Right atrium auricular region (tissue), 2 donors: ENCODE measurements at regions not wholly inside any gene's neighbourhood (a gene's known extent, or its start where the extent isn't known, plus 50 kb on each side); places are given as distances from the start of the nearest gene placed in this dataset.

Experiments used
- DNase-seq: peaks from one replicate; pipeline ENCODE4 v3.0.0-alpha.2; 2019; ENCODE audit warnings: low spot score
- H3K27ac ChIP-seq, 2 donors: fragments of 200-600 bp; sonication (generic); 1 replicate in 1 of 2; 2 replicates in 1 of 2; pipeline ENCODE4 v1.5.1; 2016 to 2019
- H3K27me3 ChIP-seq, 2 donors: fragments of 200-600 bp; sonication (generic); one replicate each; pipeline versions ENCODE4 v1.5.1 to v1.6.0; 2017 to 2019
- H3K36me3 ChIP-seq: fragments of 200-600 bp; sonication (generic); one replicate; pipeline ENCODE4 v1.5.1; 2016
- H3K4me1 ChIP-seq, 2 donors: fragments of 200-600 bp; sonication (generic); one replicate each; pipeline versions ENCODE4 v1.5.1 to v1.6.0; 2017 to 2019
- H3K4me3 ChIP-seq, 2 donors: fragments of 200-600 bp; sonication (generic); 1 replicate in 1 of 2; 2 replicates in 1 of 2; pipeline ENCODE4 v1.5.1; 2017 to 2019; ENCODE audit warnings: mild to moderate bottlenecking in 1 of 2, moderate library complexity in 1 of 2
- H3K9me3 ChIP-seq, 2 donors: fragments of 200-600 bp; sonication (generic); one replicate each; pipeline ENCODE4 v1.5.1; 2019
- CTCF ChIP-seq, 2 donors: fragments of 200-600 bp; sonication (generic); IDR thresholded peaks; one replicate each; pipeline ENCODE4 v1.5.1; 2019; ENCODE audit warnings: antibody characterized with exemption in 2 of 2

DNA sequence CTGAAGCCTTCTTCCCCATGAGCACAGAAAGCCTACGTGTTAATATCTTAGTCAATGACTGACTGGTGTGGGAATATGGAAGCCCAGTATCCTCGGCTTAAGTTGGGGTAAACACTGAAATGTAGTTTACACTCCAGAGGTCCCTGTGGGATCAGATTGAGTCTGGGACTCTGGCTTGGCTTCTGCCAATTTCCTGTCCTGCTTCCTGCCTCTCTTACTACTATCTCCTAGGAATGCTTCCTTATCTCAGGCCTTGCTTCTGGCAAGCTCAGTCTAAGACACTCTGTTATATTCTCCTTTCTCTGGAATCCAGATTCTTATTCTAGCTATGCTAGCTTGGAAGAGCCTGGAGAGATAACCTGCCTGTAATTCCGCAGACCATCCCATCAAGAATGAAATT, 174.0 kb upstream of the LDB2 start:
- DNase-seq = no peak
- H3K4me3 ChIP-seq = no peak overlapping the region

GRCh38 chr4:17068891-17069290, 170.4 kb upstream of the LDB2 start:
- no peak for DNase-seq
- Histone ChIP-seq H3K4me1 (peaks cover 0 to 7% of the 10 kb centered on the region in 2 donors), H3K4me3 (no peak overlapping the region), H3K9me3 (no peaks in the 10 kb centered on the region), H3K27me3 (no peaks in the 10 kb centered on the region), H3K36me3 (no peaks in the 10 kb centered on the region), H3K27ac (no peak overlapping the region)
- no peak for TF ChIP-seq CTCF (IDR thresholded peaks at IDR 0.05)

More for the DNA sequence above, 174.0 kb upstream of the LDB2 start:
- Histone ChIP-seq H3K36me3 (no peaks in the 10 kb centered on the region), H3K9me3 (no peaks in the 10 kb centered on the region), H3K27me3 (no peaks in the 10 kb centered on the region), H3K27ac (no peak overlapping the region), H3K4me1 (peaks cover 0 to 7% of the 10 kb centered on the region in 2 donors)
- TF ChIP-seq CTCF (IDR thresholded peaks at IDR 0.05) = no peak

DNA sequence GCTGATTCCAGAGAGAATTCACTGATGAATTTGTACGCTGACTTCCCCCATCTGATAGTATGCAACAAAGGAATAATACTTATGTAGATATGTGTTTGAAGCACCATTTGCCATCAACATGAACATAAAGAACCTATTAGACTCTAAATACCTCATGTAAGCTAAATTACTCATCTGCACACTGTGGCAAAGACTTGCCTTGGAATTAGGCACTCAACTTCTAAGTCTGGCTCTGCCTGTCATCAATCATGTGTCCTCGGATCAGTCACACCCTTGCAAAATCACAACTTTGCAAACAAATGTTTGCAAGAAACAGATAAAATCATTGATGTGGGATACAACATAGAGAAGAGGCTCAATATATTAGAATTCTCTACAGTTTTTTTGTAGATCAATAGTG, 169.9 kb upstream of the LDB2 start:
- no peaks in the 10 kb centered on the region for H3K27me3 ChIP-seq
- TF ChIP-seq CTCF (IDR thresholded peaks at IDR 0.05) = no peak
- H3K9me3 ChIP-seq = no peaks in the 10 kb centered on the region
- no peak overlapping the region for H3K4me3 ChIP-seq
- no peak for DNase-seq
- H3K36me3 ChIP-seq = no peaks in the 10 kb centered on the region
- peaks cover 0 to 7% of the 10 kb centered on the region in 2 donors for H3K4me1 ChIP-seq
- no peak overlapping the region for H3K27ac ChIP-seq

GRCh38 chr4:17066972-17067371, 168.5 kb upstream of the LDB2 start:
- no peak for DNase-seq
- H3K27ac ChIP-seq = no peak overlapping the region
- no peaks in the 10 kb centered on the region for H3K36me3 ChIP-seq
- H3K27me3 ChIP-seq = no peaks in the 10 kb centered on the region
- H3K4me1 ChIP-seq = no peaks in the 10 kb centered on the region
- H3K4me3 ChIP-seq = no peak overlapping the region
- TF ChIP-seq CTCF (IDR thresholded peaks at IDR 0.05) = no peak
- no peaks in the 10 kb centered on the region for H3K9me3 ChIP-seq

DNA sequence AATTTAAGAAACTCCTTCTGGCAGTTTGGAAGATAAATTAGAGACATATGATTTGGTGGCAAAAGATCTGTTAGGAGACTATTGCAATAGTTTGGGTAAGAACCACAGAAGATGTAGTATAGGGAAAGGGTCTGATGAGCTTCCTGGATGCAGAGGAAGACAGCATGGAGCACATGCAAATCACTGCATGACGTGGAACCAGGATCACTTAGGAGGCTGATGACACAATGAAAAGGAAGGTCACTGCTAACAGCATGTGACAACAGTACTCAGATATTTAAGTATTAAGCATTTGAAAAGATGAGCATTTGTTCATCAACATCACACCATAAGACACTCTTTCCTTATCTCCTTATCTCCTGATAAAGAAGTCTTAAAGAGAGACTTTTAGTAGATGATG, 167.8 kb upstream of the LDB2 start:
- Histone ChIP-seq H3K4me3 (no peak overlapping the region), H3K9me3 (no peaks in the 10 kb centered on the region), H3K27me3 (no peaks in the 10 kb centered on the region), H3K36me3 (no peaks in the 10 kb centered on the region), H3K4me1 (no peaks in the 10 kb centered on the region), H3K27ac (no peak overlapping the region)
- no peak for DNase-seq
- TF ChIP-seq CTCF (IDR thresholded peaks at IDR 0.05) = no peak

- no peaks in the 10 kb centered on the region for H3K36me3 ChIP-seq
- no peaks in the 10 kb centered on the region for H3K4me1 ChIP-seq
- no peak overlapping the region for H3K4me3 ChIP-seq
- H3K9me3 ChIP-seq = no peaks in the 10 kb centered on the region
- TF ChIP-seq CTCF (IDR thresholded peaks at IDR 0.05) = no peak
- no peak for DNase-seq
- no peaks in the 10 kb centered on the region for H3K27me3 ChIP-seq
- H3K27ac ChIP-seq = no peak overlapping the region
Measured at GRCh38 chr4:17065821-17066220, 167.4 kb upstream of the LDB2 start.
